Cardiac muscle cell (in vitro differentiated cells and primary cell): ENCODE measurements at regions not wholly inside any gene's neighbourhood (a gene's known extent, or its start where the extent isn't known, plus 50 kb on each side); places are given as distances from the start of the nearest gene placed in this dataset.

Experiments
- DNase-seq, 2 donors: peaks; one replicate each; pipeline versions ENCODE4 v3.0.0 to v3.0.0-alpha.2; 2010 to 2017; ENCODE audit warnings: low read depth in 1 of 2, low spot score in 1 of 2
- H3K27ac ChIP-seq: fragments of 200-600 bp; sonication (generic); 2 replicates; pipeline ENCODE4 v1.5.1; 2016
- H3K27me3 ChIP-seq: fragments of 200-600 bp; sonication (generic); 2 replicates; pipeline ENCODE4 v1.6.0; 2016; ENCODE audit warnings: control low read depth
- H3K36me3 ChIP-seq: fragments of 200-600 bp; sonication (generic); 2 replicates; pipeline ENCODE4 v1.5.1; 2016; ENCODE audit warnings: control low read depth
- H3K4me1 ChIP-seq: fragments of 200-600 bp; sonication (generic); 2 replicates; pipeline ENCODE4 v1.8.1; 2017; ENCODE audit warnings: low read depth, mild to moderate bottlenecking, mixed run types
- H3K4me3 ChIP-seq: fragments of 200-600 bp; sonication (generic); 2 replicates; pipeline ENCODE4 v1.5.1; 2016; ENCODE audit warnings: mild to moderate bottlenecking
- H3K9me3 ChIP-seq: fragments of 200-600 bp; sonication (generic); 2 replicates; pipeline ENCODE4 v1.5.1; 2017; ENCODE audit warnings: low read depth, mild to moderate bottlenecking, control low read depth
- CTCF ChIP-seq: IDR thresholded peaks from 2 replicates; pipeline ENCODE4 v1.5.1; 2012; ENCODE audit warnings: low read depth, mild to moderate bottlenecking, low read length

- no peak overlapping the region for H3K4me3 ChIP-seq
- DNase-seq: peak in 1 of 2 donors; percentile 66
- no peaks in the 10 kb centered on the region for H3K9me3 ChIP-seq
- H3K27ac ChIP-seq: no peak overlapping the region
- no peaks in the 10 kb centered on the region for H3K27me3 ChIP-seq
- H3K36me3 ChIP-seq: no peaks in the 10 kb centered on the region
- H3K4me1 ChIP-seq: no peaks in the 10 kb centered on the region
- no peak for TF ChIP-seq CTCF
These were observed 255.9 kb downstream of the XXYLT1 start for GRCh38 chr3:195015021-195015420.

- DNase-seq: no peak
These were observed 253.8 kb downstream of the XXYLT1 start for GRCh38 chr3:195017151-195017550.

More at GRCh38 chr3:195017151-195017550, 253.8 kb downstream of the XXYLT1 start:
- H3K4me3 ChIP-seq: no peak overlapping the region
- H3K4me1 ChIP-seq: no peaks in the 10 kb centered on the region
- TF ChIP-seq CTCF: no peak
- no peaks in the 10 kb centered on the region for H3K36me3 ChIP-seq
- H3K27ac ChIP-seq: no peak overlapping the region
- no peaks in the 10 kb centered on the region for H3K9me3 ChIP-seq
- H3K27me3 ChIP-seq: no peaks in the 10 kb centered on the region
